ENCODE measurements at regions not wholly inside any gene's neighbourhood (a gene's known extent, or its start where the extent isn't known, plus 50 kb on each side); places are given as distances from the start of the nearest gene placed in this dataset.

DNA sequence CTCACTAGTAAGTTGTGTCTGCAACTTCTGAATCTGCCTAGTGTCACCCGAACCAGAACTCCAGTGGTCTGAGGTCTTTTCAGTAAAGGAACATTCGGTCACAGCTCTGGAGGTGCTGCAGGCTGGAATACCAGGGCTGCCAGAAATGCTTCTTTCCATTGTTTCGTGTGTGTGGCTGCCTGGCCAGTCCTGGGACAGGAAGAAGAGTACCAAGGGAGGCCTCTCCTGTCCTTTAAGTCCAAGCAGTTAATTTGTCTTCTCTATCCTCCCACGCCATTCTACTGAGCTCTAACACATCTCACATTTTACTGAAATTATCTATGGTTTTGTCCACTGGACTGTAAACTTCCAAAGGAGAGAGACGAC lies 196.0 kb downstream of the LNPK start:
- TF ChIP-seq GATA2 (IDR thresholded peaks at IDR 0.05; ENCODE audit: low read depth, low read length) (no peak), GATA3 (IDR thresholded peaks at IDR 0.05; ENCODE audit: low read depth, low read length) (no peak)

All from SH-SY5Y (cell line).